ENCODE measurements at regions not wholly inside any gene's neighbourhood (a gene's known extent, or its start where the extent isn't known, plus 50 kb on each side); places are given as distances from the start of the nearest gene placed in this dataset.

GRCh38 chr13:84934911-84935310, 864.3 kb downstream of the SLITRK6 start:
- DNase-seq, result no peak

- no peak for DNase-seq
Observed at GRCh38 chr13:84933797-84934196, 865.4 kb downstream of the SLITRK6 start.

DNA sequence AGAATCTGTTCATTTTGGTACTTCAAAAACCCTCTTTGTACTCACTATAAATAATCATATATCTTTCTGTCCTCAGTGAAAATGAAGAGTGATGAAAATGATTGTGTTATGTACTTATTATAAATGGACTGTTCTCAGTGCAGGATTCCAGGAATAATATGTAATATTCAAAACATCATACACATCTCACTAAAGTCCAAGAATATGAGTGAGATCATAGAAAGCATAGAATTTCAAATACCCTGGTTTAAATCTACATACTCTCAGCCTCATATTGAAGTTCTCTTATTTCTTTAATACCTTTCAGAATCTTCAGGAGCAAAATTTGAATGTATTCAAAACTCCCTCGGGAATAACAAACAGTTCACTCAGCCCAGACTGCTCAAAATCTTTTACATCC, 868.0 kb downstream of the SLITRK6 start:
- DNase-seq, result no peak

GRCh38 chr13:84927442-84928169, 871.6 kb downstream of the SLITRK6 start:
- no peak for DNase-seq

- DNase-seq, result no peak
Observed at GRCh38 chr13:84925443-84925842, 873.8 kb downstream of the SLITRK6 start.

DNA sequence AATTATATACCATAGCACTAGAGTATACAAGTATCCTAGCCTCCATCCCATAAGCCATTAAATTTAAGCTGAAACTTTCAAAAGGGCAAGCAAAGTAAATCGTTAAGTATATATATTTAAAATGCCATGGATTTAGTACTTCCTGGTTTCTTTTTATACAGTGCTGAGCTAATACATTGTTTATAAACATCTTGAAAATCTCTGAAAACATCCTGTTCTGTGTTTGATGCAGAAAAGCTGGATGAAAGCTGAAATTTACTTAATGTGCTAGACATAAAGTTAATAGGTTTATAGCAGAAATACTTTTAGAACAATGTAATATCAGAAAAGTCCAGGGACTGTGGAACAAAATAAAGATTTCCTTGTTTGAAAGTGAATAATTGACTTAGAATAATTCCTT, 875.4 kb downstream of the SLITRK6 start:
- DNase-seq, result no peak

- DNase-seq, result peak; percentile 32
Observed at GRCh38 chr13:84917252-84917878, 881.9 kb downstream of the SLITRK6 start.

DNA sequence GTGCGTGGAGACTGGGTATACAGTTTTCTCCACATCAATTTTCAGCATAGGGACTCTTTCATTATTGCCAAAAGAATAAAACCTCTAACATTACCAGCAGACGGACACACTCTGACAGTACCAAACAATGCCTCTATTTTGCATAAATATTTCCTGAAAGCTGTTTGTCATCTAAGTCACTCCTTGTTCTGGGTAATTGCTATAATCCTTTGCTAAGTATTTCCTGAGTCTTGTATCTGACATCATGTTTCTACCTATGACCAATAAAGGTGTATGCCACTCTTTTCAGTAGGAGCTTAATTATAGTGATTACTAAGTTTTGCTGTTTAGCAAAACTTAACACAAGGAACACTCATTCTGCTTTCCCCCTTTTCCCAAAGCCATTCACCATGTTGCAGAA, 886.5 kb downstream of the SLITRK6 start:
- DNase-seq, result no peak

GRCh38 chr13:84910423-84910822, 888.8 kb downstream of the SLITRK6 start:
- no peak for DNase-seq

GRCh38 chr13:84903391-84903790, 895.8 kb downstream of the SLITRK6 start:
- DNase-seq, result no peak

DNA sequence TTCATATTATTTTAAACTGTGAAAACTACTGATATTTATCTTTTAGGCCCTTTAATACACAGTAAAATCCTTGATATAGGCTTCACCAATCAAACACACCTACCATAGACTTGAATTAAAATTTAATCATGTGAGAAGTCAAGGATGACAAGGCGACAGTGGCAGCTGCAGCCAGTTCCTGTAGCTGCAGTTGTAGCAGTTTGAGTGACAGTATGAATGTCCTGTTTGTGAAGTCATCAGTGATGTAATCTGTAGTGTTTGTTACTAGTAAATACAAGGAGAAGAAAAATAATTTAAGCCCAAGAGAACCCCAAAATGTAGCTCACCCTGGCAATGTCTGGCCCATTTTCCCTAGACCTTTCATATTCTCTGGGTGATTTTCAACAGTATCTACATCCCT, 897.0 kb downstream of the SLITRK6 start:
- no peak for DNase-seq

DNA sequence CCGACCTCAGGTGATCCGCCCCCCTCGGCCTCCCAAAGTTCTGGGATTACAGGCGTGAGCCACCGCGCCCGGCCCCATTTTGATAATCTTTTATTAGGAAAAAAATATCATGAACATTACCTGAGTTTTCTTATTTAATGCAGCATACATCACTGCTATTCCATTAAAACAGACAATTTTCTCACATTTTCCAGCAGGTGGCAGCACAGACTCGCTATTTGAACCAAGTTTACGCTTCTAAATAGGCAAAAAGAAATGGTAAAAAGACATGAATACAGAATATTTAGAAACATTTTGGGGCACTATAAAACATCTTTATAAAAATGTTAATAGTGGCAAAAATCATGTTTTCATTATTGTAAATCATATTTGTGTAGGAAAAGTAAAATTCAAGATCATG, 903.1 kb downstream of the SLITRK6 start:
- DNase-seq, result peak; percentile 35

- DNase-seq, result no peak
Observed at GRCh38 chr13:84894749-84895148, 904.5 kb downstream of the SLITRK6 start.

DNA sequence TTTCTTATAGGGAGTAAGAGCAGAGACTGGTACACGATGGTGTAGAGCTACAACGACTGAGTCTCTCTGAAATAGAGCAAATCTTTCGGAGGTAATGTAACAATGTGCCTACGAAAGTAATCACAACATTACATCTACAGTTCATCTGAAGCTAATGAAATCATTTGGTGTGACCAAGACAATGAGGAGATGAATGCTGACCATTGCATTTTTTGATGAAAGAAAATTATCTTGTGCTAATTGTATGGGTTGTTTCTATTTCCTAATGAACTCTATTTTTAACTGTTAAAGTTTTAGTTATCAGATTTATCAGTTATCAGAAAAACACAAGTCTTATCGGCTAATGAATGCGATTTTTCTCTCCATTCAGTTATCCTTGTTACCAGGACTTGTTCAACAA, 913.4 kb downstream of the SLITRK6 start:
- DNase-seq, result no peak

DNA sequence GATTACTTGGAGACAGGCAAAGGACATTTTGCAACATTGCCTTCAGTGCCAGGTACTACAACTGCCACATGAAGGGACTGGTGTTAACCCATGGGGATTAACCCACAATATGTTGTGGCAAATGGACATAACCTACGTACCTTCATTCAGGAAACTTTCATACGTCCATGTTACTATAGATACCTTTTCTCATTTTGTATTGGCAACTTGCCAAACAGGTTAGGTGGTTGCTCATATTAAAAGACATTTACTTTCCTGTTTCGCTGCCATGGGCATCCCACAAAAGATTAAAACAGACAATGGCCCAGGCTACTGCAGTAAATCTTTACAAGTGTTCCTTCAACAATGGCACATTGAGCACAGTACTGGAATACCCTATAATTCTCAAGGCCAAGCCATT, 925.3 kb downstream of the SLITRK6 start:
- DNase-seq, result peak; percentile 7

- DNase-seq, result peak; percentile 26
Observed at GRCh38 chr13:84870190-84870589, 929.0 kb downstream of the SLITRK6 start.

GRCh38 chr13:84867246-84867645, 932.0 kb downstream of the SLITRK6 start:
- peak; percentile 62 for DNase-seq

DNA sequence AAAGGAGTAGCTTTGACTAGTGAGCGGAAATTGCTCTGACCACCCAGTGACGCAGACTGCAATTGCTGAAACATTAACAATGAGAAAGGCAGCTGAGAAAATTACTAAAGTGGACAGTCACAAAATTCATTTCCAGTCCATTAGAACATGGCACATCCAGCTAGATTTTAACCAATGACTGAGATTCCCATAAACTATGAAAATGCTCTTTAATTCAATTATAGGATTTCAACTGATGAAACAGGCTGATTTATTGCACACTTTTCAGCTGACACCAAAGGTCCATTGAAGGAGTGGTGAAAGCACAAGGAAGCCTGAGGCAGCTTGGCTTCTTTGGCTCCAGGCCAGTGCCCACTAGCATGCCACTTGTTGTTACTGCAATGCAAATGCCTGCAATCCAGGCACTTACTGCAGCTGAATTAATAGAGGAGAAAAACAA, 933.4 kb downstream of the SLITRK6 start:
- DNase-seq, result peak; percentile 91

DNA sequence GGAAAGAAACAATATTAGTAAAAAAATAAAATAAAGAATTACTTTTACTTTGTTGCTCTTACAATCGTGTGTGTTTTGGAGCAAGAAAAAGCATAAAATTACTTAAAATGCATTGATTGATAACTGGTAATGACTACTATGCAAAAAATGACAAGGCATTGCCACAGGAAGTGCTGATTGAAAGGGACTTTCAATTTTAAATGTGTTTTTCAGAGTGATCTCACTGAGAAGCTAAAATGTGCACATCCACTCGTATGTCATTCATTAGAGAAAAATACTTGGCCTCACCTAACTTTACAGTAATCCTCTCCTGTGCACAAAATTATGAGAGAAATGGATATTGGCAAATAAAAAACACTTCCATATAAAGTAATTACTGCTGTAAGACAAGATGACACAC, 934.9 kb downstream of the SLITRK6 start:
- DNase-seq, result no peak

DNA sequence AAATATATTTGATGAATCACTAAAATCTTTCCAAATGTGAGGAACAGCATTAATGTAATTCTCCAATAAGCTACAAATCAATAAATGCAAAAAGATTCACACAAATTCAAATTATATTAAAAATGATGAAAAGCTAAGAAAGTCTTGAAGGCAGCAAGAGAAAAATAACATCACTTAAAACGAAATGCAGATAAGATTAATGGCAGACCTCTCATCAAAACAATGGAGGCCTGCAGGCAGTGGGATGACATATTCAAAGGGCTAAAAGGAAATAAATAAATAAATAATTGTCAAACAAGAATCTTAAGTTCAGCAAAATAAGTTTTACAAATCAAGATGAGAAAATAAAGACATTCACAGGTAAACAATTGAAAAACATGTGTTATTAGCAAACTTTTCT, 952.1 kb downstream of the SLITRK6 start:
- no peak for DNase-seq

- DNase-seq, result no peak
Observed at GRCh38 chr13:84845907-84846619, 953.2 kb downstream of the SLITRK6 start.

- peak; percentile 26 for DNase-seq
Observed at GRCh38 chr13:84844473-84844872, 954.7 kb downstream of the SLITRK6 start.

DNA sequence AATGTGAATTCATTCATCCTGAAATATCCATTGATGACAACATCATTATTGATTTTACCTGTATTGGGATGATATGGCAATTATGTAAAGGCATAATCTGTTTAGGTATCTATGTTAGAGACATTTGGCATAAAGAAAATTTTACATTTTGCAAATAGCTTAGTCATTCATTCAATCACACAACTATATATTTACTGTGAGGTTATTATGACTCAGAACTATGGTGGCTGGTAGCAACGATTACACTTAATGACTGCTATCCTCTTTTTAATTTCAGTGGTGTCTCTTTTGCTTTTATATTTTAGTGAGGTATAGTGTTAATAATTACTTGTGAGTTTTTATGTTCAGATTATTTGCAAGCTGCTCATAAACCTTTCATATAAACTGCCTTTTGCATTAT, 955.9 kb downstream of the SLITRK6 start:
- DNase-seq, result no peak

DNA sequence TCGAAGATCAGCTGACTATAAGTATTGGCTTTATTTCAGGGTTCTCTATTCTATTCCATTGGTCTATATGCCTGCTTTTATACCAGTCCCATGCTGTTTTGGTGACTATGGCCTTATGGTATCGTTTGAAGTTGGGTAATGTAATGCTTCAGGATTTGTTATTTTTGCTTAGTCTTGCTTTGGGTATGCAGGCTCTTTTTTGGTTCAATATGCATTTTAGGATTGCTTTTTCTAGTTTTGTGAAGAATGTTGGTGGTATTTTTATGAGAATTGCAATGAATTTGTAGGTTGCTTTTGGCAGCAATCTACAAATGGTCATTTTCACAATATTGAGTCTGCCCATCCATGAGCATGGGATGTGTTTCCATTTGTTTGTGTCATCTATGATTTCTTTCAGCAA, 951.9 kb upstream of the SLITRK1 start:
- DNase-seq, result no peak
